ENCODE measurements at regions not wholly inside any gene's neighbourhood (a gene's known extent, or its start where the extent isn't known, plus 50 kb on each side); places are given as distances from the start of the nearest gene placed in this dataset.

DNA sequence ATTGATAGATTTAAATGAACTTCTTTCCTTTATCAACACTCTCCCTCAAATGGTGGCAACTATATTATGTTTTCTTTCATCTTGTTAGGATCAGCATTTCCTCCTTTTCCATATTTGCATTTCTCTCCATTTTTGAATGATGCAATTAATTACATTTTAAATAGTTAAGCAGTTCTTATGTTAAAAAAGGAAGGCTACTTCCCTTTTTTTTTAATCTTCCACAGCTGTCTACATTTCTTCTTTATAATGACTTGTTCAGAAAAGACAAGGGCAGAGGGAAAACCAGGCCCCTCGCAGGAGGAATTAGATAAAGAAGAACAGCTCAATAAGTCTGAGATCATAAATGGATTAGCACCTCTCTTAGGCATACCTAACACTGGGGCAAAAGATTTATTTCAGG lies 208.9 kb downstream of the ARL4A start:
- no peaks in the 10 kb centered on the region for H4K20me1 ChIP-seq (ENCODE audit: insufficient read depth, low read length)
- H3K4me3 ChIP-seq (ENCODE audit: low read length) = no peak overlapping the region
- H3K27me3 ChIP-seq (replicated peaks; ENCODE audit: insufficient read depth, low read length) = no peaks in the 10 kb centered on the region
- no peak for TF ChIP-seq EZH2phosphoT487 (IDR thresholded peaks at IDR 0.05; ENCODE audit: low read length)
- no peak for TF ChIP-seq EZH2 (optimal IDR thresholded peaks at IDR 0.05; ENCODE audit: low read depth, low read length)
- TF ChIP-seq, protein P1, sequence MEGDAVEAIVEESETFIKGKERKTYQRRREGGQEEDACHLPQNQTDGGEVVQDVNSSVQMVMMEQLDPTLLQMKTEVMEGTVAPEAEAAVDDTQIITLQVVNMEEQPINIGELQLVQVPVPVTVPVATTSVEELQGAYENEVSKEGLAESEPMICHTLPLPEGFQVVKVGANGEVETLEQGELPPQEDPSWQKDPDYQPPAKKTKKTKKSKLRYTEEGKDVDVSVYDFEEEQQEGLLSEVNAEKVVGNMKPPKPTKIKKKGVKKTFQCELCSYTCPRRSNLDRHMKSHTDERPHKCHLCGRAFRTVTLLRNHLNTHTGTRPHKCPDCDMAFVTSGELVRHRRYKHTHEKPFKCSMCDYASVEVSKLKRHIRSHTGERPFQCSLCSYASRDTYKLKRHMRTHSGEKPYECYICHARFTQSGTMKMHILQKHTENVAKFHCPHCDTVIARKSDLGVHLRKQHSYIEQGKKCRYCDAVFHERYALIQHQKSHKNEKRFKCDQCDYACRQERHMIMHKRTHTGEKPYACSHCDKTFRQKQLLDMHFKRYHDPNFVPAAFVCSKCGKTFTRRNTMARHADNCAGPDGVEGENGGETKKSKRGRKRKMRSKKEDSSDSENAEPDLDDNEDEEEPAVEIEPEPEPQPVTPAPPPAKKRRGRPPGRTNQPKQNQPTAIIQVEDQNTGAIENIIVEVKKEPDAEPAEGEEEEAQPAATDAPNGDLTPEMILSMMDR (IDR thresholded peaks at IDR 0.05; ENCODE audit: low read length) = no peak
- H3K4me1 ChIP-seq (ENCODE audit: low read length) = no peaks in the 10 kb centered on the region
- H3K9me2 ChIP-seq (replicated peaks; ENCODE audit: insufficient read depth, low read length) = no peaks in the 10 kb centered on the region
- H3K4me2 ChIP-seq (ENCODE audit: low read depth, low read length) = no peak overlapping the region
- no peaks in the 10 kb centered on the region for H3K9me3 ChIP-seq (replicated peaks; ENCODE audit: insufficient read depth, low read length)
- no peaks in the 10 kb centered on the region for H3K36me3 ChIP-seq (replicated peaks; ENCODE audit: insufficient read depth, low read length)
- no peaks in the 10 kb centered on the region for H3K79me2 ChIP-seq (ENCODE audit: low read length)
- H3F3A ChIP-seq (ENCODE audit: insufficient read depth, low read length) = no peaks in the 10 kb centered on the region
- no peak overlapping the region for H3K9ac ChIP-seq (ENCODE audit: low read length)
- DNase-seq = no peak
- no peak overlapping the region for H3K27ac ChIP-seq (ENCODE audit: low read length)
- no peak overlapping the region for H2AFZ ChIP-seq (ENCODE audit: low read length)

DNA sequence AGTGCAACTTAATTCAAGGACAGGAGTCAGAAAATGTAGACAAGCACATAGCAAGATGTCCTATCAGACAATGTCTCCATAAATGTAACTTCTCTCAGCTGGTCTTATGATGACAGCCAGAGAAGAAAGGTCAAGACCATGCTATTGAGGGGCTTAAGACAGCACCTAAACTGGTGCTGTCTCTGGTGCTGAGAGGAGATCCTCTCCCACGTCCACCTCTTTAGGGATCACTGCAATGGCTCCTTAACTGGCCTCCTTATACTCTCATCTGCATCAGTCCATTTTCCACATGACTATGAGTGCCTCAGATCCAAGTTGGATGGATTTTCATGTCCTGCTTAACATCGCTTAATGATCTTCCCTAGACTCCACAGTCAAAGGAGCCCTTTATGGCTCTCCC lies 210.6 kb downstream of the ARL4A start:
- no peaks in the 10 kb centered on the region for H3K9me2 ChIP-seq (replicated peaks; ENCODE audit: insufficient read depth, low read length)
- TF ChIP-seq, protein P1 (IDR thresholded peaks at IDR 0.05; ENCODE audit: low read length) = no peak
- TF ChIP-seq EZH2 (optimal IDR thresholded peaks at IDR 0.05; ENCODE audit: low read depth, low read length) (no peak), EZH2phosphoT487 (IDR thresholded peaks at IDR 0.05; ENCODE audit: low read length) (no peak)
- H2AFZ ChIP-seq (ENCODE audit: low read length) = no peak overlapping the region
- H3K36me3 ChIP-seq (replicated peaks; ENCODE audit: insufficient read depth, low read length) = no peaks in the 10 kb centered on the region
- H3K9me3 ChIP-seq (replicated peaks; ENCODE audit: insufficient read depth, low read length) = no peaks in the 10 kb centered on the region
- H3K27ac ChIP-seq (ENCODE audit: low read length) = no peak overlapping the region
- no peak for DNase-seq
- no peaks in the 10 kb centered on the region for H3K4me1 ChIP-seq (ENCODE audit: low read length)
- H3K27me3 ChIP-seq (replicated peaks; ENCODE audit: insufficient read depth, low read length) = no peaks in the 10 kb centered on the region
- H3K79me2 ChIP-seq (ENCODE audit: low read length) = no peaks in the 10 kb centered on the region
- no peaks in the 10 kb centered on the region for H3F3A ChIP-seq (ENCODE audit: insufficient read depth, low read length)
- H3K9ac ChIP-seq (ENCODE audit: low read length) = no peak overlapping the region
- no peaks in the 10 kb centered on the region for H4K20me1 ChIP-seq (ENCODE audit: insufficient read depth, low read length)
- no peak overlapping the region for H3K4me3 ChIP-seq (ENCODE audit: low read length)
- no peak overlapping the region for H3K4me2 ChIP-seq (ENCODE audit: low read depth, low read length)

DNA sequence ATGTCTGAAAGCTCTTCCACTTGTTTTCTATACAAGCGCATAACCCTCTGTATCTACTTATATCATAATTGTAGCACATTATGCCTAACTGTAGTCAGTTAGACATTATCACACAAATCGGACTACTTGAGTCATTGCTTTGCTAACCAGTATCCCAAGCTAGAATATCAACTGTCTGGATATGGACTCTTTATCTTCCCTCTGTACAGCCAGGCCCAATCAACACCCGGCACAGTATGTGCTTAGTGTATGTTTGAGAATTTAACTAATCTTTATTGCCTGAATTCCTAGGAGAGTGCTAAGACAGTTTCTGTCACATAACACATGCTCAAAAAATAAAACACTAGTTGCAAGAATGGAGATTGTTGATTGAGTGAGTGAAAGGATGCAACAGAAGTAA lies 211.2 kb downstream of the ARL4A start:
- no peak for TF ChIP-seq EZH2phosphoT487 (IDR thresholded peaks at IDR 0.05; ENCODE audit: low read length)
- TF ChIP-seq, protein P1 (IDR thresholded peaks at IDR 0.05; ENCODE audit: low read length) = no peak
- no peak for TF ChIP-seq EZH2 (optimal IDR thresholded peaks at IDR 0.05; ENCODE audit: low read depth, low read length)
- Histone ChIP-seq H3F3A (ENCODE audit: insufficient read depth, low read length) (no peaks in the 10 kb centered on the region), H3K27me3 (replicated peaks; ENCODE audit: insufficient read depth, low read length) (no peaks in the 10 kb centered on the region), H3K36me3 (replicated peaks; ENCODE audit: insufficient read depth, low read length) (no peaks in the 10 kb centered on the region), H3K9ac (ENCODE audit: low read length) (no peak overlapping the region), H3K9me2 (replicated peaks; ENCODE audit: insufficient read depth, low read length) (no peaks in the 10 kb centered on the region), H3K4me3 (ENCODE audit: low read length) (no peak overlapping the region), H3K27ac (ENCODE audit: low read length) (no peak overlapping the region), H3K9me3 (replicated peaks; ENCODE audit: insufficient read depth, low read length) (no peaks in the 10 kb centered on the region), H3K79me2 (ENCODE audit: low read length) (no peaks in the 10 kb centered on the region), H3K4me1 (ENCODE audit: low read length) (no peaks in the 10 kb centered on the region), H4K20me1 (ENCODE audit: insufficient read depth, low read length) (no peaks in the 10 kb centered on the region), H3K4me2 (ENCODE audit: low read depth, low read length) (no peak overlapping the region), H2AFZ (ENCODE audit: low read length) (no peak overlapping the region)
- no peak for DNase-seq
